ENCODE measurements at regions not wholly inside any gene's neighbourhood (a gene's known extent, or its start where the extent isn't known, plus 50 kb on each side); places are given as distances from the start of the nearest gene placed in this dataset.
"Not testable (repeated sequence)": the region's sequence is repeated elsewhere in the genome, so short reads cannot be mapped to it uniquely, and the experiment has no call there.

GRCh38 chrX:6941041-6941440, 206.5 kb upstream of the STS start:
- no peak for TF ChIP-seq CTCF (IDR thresholded peaks at IDR 0.05; ENCODE audit: unreplicated experiment)
- DNase-seq (ENCODE audit: low spot score, unreplicated experiment), result no peak
- H3K4me3 Mint-ChIP-seq (ENCODE audit: low read depth), result no peak overlapping the region
- no peaks in the 10 kb centered on the region for H3K27me3 Mint-ChIP-seq
- no peak overlapping the region for H3K27ac Mint-ChIP-seq
- no peaks in the 10 kb centered on the region for H3K4me1 Mint-ChIP-seq (ENCODE audit: low read depth)
- no peaks in the 10 kb centered on the region for H3K36me3 Mint-ChIP-seq (ENCODE audit: insufficient read depth)
- H3K9me3 Mint-ChIP-seq (ENCODE audit: low read depth), result no peaks in the 10 kb centered on the region

GRCh38 chrX:6932942-6933341, 214.6 kb upstream of the STS start:
- not testable (repeated sequence) for H3K36me3 Mint-ChIP-seq (ENCODE audit: insufficient read depth); H3K27me3 Mint-ChIP-seq; H3K4me1 Mint-ChIP-seq (ENCODE audit: low read depth); H3K4me3 Mint-ChIP-seq (ENCODE audit: low read depth); H3K27ac Mint-ChIP-seq; DNase-seq (ENCODE audit: low spot score, unreplicated experiment); H3K9me3 Mint-ChIP-seq (ENCODE audit: low read depth)

- no peaks in the 10 kb centered on the region for H3K27me3 Mint-ChIP-seq
- H3K4me3 Mint-ChIP-seq (ENCODE audit: low read depth), result no peak overlapping the region
- H3K4me1 Mint-ChIP-seq (ENCODE audit: low read depth), result peaks cover 1% of the 10 kb centered on the region
- no peak for TF ChIP-seq CTCF (IDR thresholded peaks at IDR 0.05; ENCODE audit: unreplicated experiment)
- DNase-seq (ENCODE audit: low spot score, unreplicated experiment), result no peak
- H3K27ac Mint-ChIP-seq, result no peak overlapping the region
- H3K36me3 Mint-ChIP-seq (ENCODE audit: insufficient read depth), result peaks cover 1% of the 10 kb centered on the region
- H3K9me3 Mint-ChIP-seq (ENCODE audit: low read depth), result no peaks in the 10 kb centered on the region
Measured at GRCh38 chrX:6930307-6930849, 217.1 kb upstream of the STS start.

- H3K27me3 Mint-ChIP-seq, result no peaks in the 10 kb centered on the region
- no peak for DNase-seq (ENCODE audit: low spot score, unreplicated experiment)
- TF ChIP-seq CTCF (IDR thresholded peaks at IDR 0.05; ENCODE audit: unreplicated experiment), result no peak
- H3K4me3 Mint-ChIP-seq (ENCODE audit: low read depth), result no peak overlapping the region
- no peaks in the 10 kb centered on the region for H3K36me3 Mint-ChIP-seq (ENCODE audit: insufficient read depth)
- peaks cover 1% of the 10 kb centered on the region for H3K4me1 Mint-ChIP-seq (ENCODE audit: low read depth)
- H3K9me3 Mint-ChIP-seq (ENCODE audit: low read depth), result no peaks in the 10 kb centered on the region
- H3K27ac Mint-ChIP-seq, result no peak overlapping the region
Measured at GRCh38 chrX:6924443-6925077, 223.0 kb upstream of the STS start.

- H3K36me3 Mint-ChIP-seq (ENCODE audit: insufficient read depth), result no peaks in the 10 kb centered on the region
- H3K27ac Mint-ChIP-seq, result no peak overlapping the region
- no peak for TF ChIP-seq CTCF (IDR thresholded peaks at IDR 0.05; ENCODE audit: unreplicated experiment)
- H3K27me3 Mint-ChIP-seq, result no peaks in the 10 kb centered on the region
- no peaks in the 10 kb centered on the region for H3K9me3 Mint-ChIP-seq (ENCODE audit: low read depth)
- no peaks in the 10 kb centered on the region for H3K4me1 Mint-ChIP-seq (ENCODE audit: low read depth)
- no peak for DNase-seq (ENCODE audit: low spot score, unreplicated experiment)
- H3K4me3 Mint-ChIP-seq (ENCODE audit: low read depth), result no peak overlapping the region
Measured at GRCh38 chrX:6917666-6918065, 229.8 kb upstream of the STS start.

GRCh38 chrX:6910218-6910617, 237.3 kb upstream of the STS start:
- no peak for TF ChIP-seq CTCF (IDR thresholded peaks at IDR 0.05; ENCODE audit: unreplicated experiment)
- H3K27me3 Mint-ChIP-seq, result no peaks in the 10 kb centered on the region
- no peak overlapping the region for H3K27ac Mint-ChIP-seq
- H3K4me3 Mint-ChIP-seq (ENCODE audit: low read depth), result no peak overlapping the region
- peaks cover 5% of the 10 kb centered on the region for H3K9me3 Mint-ChIP-seq (ENCODE audit: low read depth)
- no peaks in the 10 kb centered on the region for H3K36me3 Mint-ChIP-seq (ENCODE audit: insufficient read depth)
- peaks cover 1% of the 10 kb centered on the region for H3K4me1 Mint-ChIP-seq (ENCODE audit: low read depth)
- no peak for DNase-seq (ENCODE audit: low spot score, unreplicated experiment)

Measured in progenitor cell of endocrine pancreas (in vitro differentiated cells).